Thoracic aorta (tissue), 2 donors: ENCODE measurements at regions not wholly inside any gene's neighbourhood (a gene's known extent, or its start where the extent isn't known, plus 50 kb on each side); places are given as distances from the start of the nearest gene placed in this dataset.

Experiments
- ATAC-seq: fragments of 150-250 bp; one replicate; pipeline ENCODE4 v1.8.0; 2017; ENCODE audit warnings: low read depth; ENCODE audit not compliant: insufficient number of reproducible peaks, low FRiP score
- DNase-seq: peaks from one replicate; pipeline ENCODE4 v3.0.0-alpha.2; 2020; ENCODE audit warnings: low spot score
- H3K27ac ChIP-seq, 2 donors: fragments of 200-600 bp; sonication (generic); 1 replicate in 1 of 2; 2 replicates in 1 of 2; pipeline ENCODE4 v1.5.1; 2016; ENCODE audit warnings: mild to moderate bottlenecking in 2 of 2, moderate library complexity in 2 of 2
- H3K27me3 ChIP-seq: fragments of 200-600 bp; sonication (generic); replicated peaks from 2 replicates; pipeline ENCODE4 v1.6.0; 2016; ENCODE audit warnings: mild to moderate bottlenecking; ENCODE audit not compliant: insufficient read depth
- H3K36me3 ChIP-seq: fragments of 200-600 bp; sonication (generic); one replicate; pipeline ENCODE4 v1.5.1; 2016
- H3K4me1 ChIP-seq, 2 donors: fragments of 200-600 bp; sonication (generic); 1 replicate in 1 of 2; 2 replicates in 1 of 2; pipeline versions ENCODE4 v1.5.1 to v1.6.0; 2016; ENCODE audit warnings: low read depth in 2 of 2, mild to moderate bottlenecking in 1 of 2; ENCODE audit not compliant: control insufficient read depth in 1 of 2
- H3K4me3 ChIP-seq: fragments of 200-600 bp; sonication (generic); 2 replicates; pipeline ENCODE4 v1.5.1; 2016; ENCODE audit warnings: mild to moderate bottlenecking
- H3K9me3 ChIP-seq: fragments of 200-600 bp; sonication (generic); 2 replicates; pipeline ENCODE4 v1.5.1; 2016
- CTCF ChIP-seq: fragments of 200-600 bp; sonication (generic); IDR thresholded peaks from one replicate; pipeline ENCODE4 v1.5.1; 2019; ENCODE audit warnings: antibody characterized with exemption

DNA sequence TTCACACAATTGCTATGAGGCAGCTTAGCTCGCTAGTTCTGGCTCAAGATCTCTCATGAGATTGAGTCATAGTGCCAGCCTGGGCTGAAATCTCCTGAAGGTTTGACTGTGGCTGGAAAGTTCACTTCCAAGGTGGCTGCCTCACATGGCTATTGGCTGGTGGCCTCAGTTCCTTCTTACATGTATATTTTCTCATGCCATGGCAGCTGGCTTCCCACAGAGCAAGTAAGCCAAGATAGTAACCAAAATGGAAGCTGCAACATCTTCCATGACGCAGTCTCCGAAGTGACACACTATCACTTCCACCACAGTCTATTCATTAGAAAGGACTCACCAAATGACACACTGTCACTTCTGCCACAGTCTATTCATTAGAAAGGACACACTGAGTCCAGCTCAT lies 160.4 kb upstream of the PRDM1 start:
- DNase-seq, result no peak
- H3K9me3 ChIP-seq, result no peaks in the 10 kb centered on the region
- no peaks in the 10 kb centered on the region for H3K4me1 ChIP-seq
- no peak for TF ChIP-seq CTCF
- no peak overlapping the region for H3K27ac ChIP-seq
- no peak overlapping the region for H3K4me3 ChIP-seq
- no peaks in the 10 kb centered on the region for H3K36me3 ChIP-seq
- H3K27me3 ChIP-seq, result no peaks in the 10 kb centered on the region
- no peak for ATAC-seq

GRCh38 chr6:105921781-105922180 lies 164.4 kb upstream of the PRDM1 start:
- Histone ChIP-seq H3K36me3 (no peaks in the 10 kb centered on the region), H3K27me3 (no peaks in the 10 kb centered on the region), H3K27ac (no peak overlapping the region), H3K9me3 (no peaks in the 10 kb centered on the region), H3K4me1 (peaks cover 0 to 9% of the 10 kb centered on the region in 2 donors), H3K4me3 (no peak overlapping the region)
- no peak for TF ChIP-seq CTCF
- DNase-seq (no peak), ATAC-seq (no peak)

DNA sequence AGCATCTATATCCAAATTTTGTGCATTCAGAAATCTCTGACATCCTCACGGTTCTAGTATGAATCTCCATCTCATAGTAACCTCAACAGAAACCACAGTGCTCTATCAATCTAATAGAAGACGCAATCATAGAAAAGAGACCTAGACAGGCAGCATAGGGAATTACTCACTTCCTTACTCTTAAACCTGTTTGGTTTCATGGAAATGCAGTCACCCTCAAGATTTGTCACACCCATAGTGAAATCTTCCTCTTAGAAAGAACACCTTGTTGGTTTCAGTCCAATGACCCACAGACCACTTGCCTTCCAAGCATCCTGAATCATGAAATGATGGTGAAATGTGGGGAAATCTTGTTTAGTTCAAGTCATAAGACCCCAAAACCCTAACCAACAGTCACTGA lies 166.1 kb upstream of the PRDM1 start:
- Histone ChIP-seq H3K36me3 (no peaks in the 10 kb centered on the region), H3K9me3 (no peaks in the 10 kb centered on the region), H3K27me3 (no peaks in the 10 kb centered on the region), H3K27ac (no peak overlapping the region), H3K4me1 (peaks cover 0 to 9% of the 10 kb centered on the region in 2 donors), H3K4me3 (no peak overlapping the region)
- no peak for DNase-seq
- TF ChIP-seq CTCF, result no peak
- ATAC-seq, result no peak

DNA sequence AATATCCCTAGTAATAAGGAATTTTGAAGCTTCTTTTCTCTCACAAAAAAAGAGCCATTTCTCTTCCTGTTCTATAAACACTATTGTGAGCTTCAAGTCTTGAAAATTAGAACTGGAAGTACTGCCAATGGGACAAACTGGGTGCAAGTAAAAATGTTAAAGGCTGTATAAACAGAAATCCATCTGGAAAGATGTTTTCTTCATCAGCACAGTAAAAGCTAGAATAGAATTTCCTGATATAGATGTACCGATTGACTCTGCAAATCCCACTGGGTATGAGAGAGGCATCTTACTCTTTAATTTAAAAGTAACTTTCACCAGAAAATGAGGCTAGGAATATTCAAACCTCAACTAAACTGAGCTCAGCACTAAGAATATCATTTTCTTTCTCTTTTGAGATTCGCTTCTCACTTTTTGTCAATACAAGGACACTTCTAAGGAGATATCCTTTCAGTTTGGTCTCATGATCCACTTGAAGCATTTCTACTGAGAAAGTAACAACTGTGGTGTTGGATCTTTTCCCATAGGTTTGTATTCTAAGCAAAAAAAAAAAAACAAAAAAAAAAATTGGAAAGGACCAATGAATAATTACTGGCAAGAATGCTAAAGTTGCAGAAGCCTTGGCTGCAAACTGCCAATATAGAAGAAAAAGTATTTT lies 169.0 kb upstream of the PRDM1 start:
- H3K36me3 ChIP-seq, result no peaks in the 10 kb centered on the region
- H3K4me1 ChIP-seq, result peaks cover 0 to 9% of the 10 kb centered on the region in 2 donors
- no peaks in the 10 kb centered on the region for H3K9me3 ChIP-seq
- TF ChIP-seq CTCF, result no peak
- DNase-seq (no peak), ATAC-seq (no peak)
- H3K27ac ChIP-seq, result no peak overlapping the region
- no peaks in the 10 kb centered on the region for H3K27me3 ChIP-seq
- H3K4me3 ChIP-seq, result no peak overlapping the region

GRCh38 chr6:105911106-105911629 lies 175.0 kb upstream of the PRDM1 start:
- TF ChIP-seq CTCF, result no peak
- ATAC-seq (no peak), DNase-seq (no peak)
- Histone ChIP-seq H3K27ac (no peak overlapping the region), H3K27me3 (no peaks in the 10 kb centered on the region), H3K36me3 (no peaks in the 10 kb centered on the region), H3K4me1 (peaks cover 3 to 7% of the 10 kb centered on the region in 2 donors), H3K4me3 (no peak overlapping the region), H3K9me3 (no peaks in the 10 kb centered on the region)
